CD14-positive monocyte (primary cell): ENCODE measurements at regions not wholly inside any gene's neighbourhood (a gene's known extent, or its start where the extent isn't known, plus 50 kb on each side); places are given as distances from the start of the nearest gene placed in this dataset.

ENCODE experiments used
- DNase-seq, 3 donors: peaks; one replicate each; pipeline ENCODE4 v3.0.0-alpha.2; 2011 to 2022
- H2AFZ ChIP-seq: 2 replicates; pipeline ENCODE4 v1.6.0; 2012; ENCODE audit warnings: mild to moderate bottlenecking, low read depth, low read length, inconsistent platforms; ENCODE audit not compliant: insufficient read depth, poor library complexity, severe bottlenecking
- H3K27ac ChIP-seq, 2 donors: 1 replicate in 1 of 2; 2 replicates in 1 of 2; pipeline ENCODE4 v1.5.1; 2012 to 2013; ENCODE audit warnings: low read length in 2 of 2, control low read depth in 1 of 2, inconsistent platforms in 1 of 2, low read depth in 1 of 2, mild to moderate bottlenecking in 1 of 2
- H3K27me3 ChIP-seq, 2 donors: one replicate each; pipeline versions ENCODE4 v1.6.0 to v1.6.1; 2011 to 2013; ENCODE audit warnings: low read length in 2 of 2; ENCODE audit not compliant: control insufficient read depth in 2 of 2, insufficient read depth in 2 of 2
- H3K36me3 ChIP-seq, 2 donors: replicated peaks in 1 of 2; 1 replicate in 1 of 2; 2 replicates in 1 of 2; pipeline versions ENCODE4 v1.5.1 to v1.6.1; 2012 to 2013; ENCODE audit warnings: low read length in 2 of 2, control low read depth in 1 of 2, inconsistent platforms in 1 of 2, mild to moderate bottlenecking in 1 of 2; ENCODE audit not compliant: insufficient read depth in 2 of 2, control insufficient read depth in 1 of 2
- H3K4me1 ChIP-seq, 2 donors: 1 replicate in 1 of 2; 2 replicates in 1 of 2; pipeline versions ENCODE4 v1.5.1 to v1.6.1; 2012 to 2013; ENCODE audit warnings: low read length in 2 of 2, control low read depth in 1 of 2, inconsistent platforms in 1 of 2, mild to moderate bottlenecking in 1 of 2, moderate library complexity in 1 of 2; ENCODE audit not compliant: insufficient read depth in 2 of 2, control insufficient read depth in 1 of 2
- H3K4me2 ChIP-seq: replicated peaks from 2 replicates; pipeline ENCODE3; 2012; ENCODE audit warnings: low read length, moderate library complexity, mild to moderate bottlenecking; ENCODE audit not compliant: poor library complexity, severe bottlenecking; ENCODE audit errors: extremely low read depth
- H3K4me3 ChIP-seq, 3 experiments: fragments of 200-600 bp in 1 of 3; sonication (generic) in 1 of 3; replicated peaks in 1 of 3; 1 replicate in 2 of 3; 2 replicates in 1 of 3; pipeline ENCODE4 v1.5.1; 2011 to 2013; ENCODE audit warnings: low read length in 3 of 3, mild to moderate bottlenecking in 3 of 3, control low read depth in 2 of 3, low read depth in 2 of 3, inconsistent platforms in 1 of 3, moderate library complexity in 1 of 3
- H3K79me2 ChIP-seq: 2 replicates; pipeline ENCODE4 v1.6.0; 2012; ENCODE audit warnings: mild to moderate bottlenecking, control low read depth, inconsistent platforms, low read length, moderate library complexity; ENCODE audit not compliant: insufficient read depth
- H3K9ac ChIP-seq: 2 replicates; pipeline ENCODE4 v1.6.0; 2017; ENCODE audit warnings: low read length, mild to moderate bottlenecking; ENCODE audit not compliant: insufficient read depth, poor library complexity, severe bottlenecking
- H3K9me3 ChIP-seq, 2 donors: replicated peaks in 1 of 2; 1 replicate in 1 of 2; 2 replicates in 1 of 2; pipeline versions ENCODE4 v1.5.1 to v1.6.1; 2012 to 2013; ENCODE audit warnings: low read length in 2 of 2, control low read depth in 1 of 2; ENCODE audit not compliant: control insufficient read depth in 1 of 2, insufficient read depth in 1 of 2
- H4K20me1 ChIP-seq: 2 replicates; pipeline ENCODE4 v1.6.0; 2012; ENCODE audit warnings: mild to moderate bottlenecking, low read length, control low read depth, moderate library complexity; ENCODE audit not compliant: insufficient read depth
- H3K27ac Mint-ChIP-seq, 7 donors: one replicate each; pipeline ENCODE4 v1.8.0; 2020; ENCODE audit warnings: mild to moderate bottlenecking in 7 of 7, mixed read lengths in 7 of 7, moderate library complexity in 6 of 7, inconsistent platforms in 2 of 7
- H3K27me3 Mint-ChIP-seq, 3 donors: one replicate each; pipeline ENCODE4 v1.8.0; 2021 to 2022; ENCODE audit warnings: low read depth in 3 of 3, mild to moderate bottlenecking in 3 of 3, mixed read lengths in 3 of 3, moderate library complexity in 3 of 3, inconsistent platforms in 1 of 3
- H3K36me3 Mint-ChIP-seq, 2 donors: one replicate each; pipeline ENCODE4 v1.8.0; 2020; ENCODE audit warnings: mixed read lengths in 2 of 2, inconsistent platforms in 1 of 2, mild to moderate bottlenecking in 1 of 2
- H3K4me1 Mint-ChIP-seq: one replicate; pipeline ENCODE4 v1.8.0; 2020; ENCODE audit warnings: mild to moderate bottlenecking, mixed read lengths
- H3K4me3 Mint-ChIP-seq, 2 donors: one replicate each; pipeline ENCODE4 v1.8.0; 2020; ENCODE audit warnings: mild to moderate bottlenecking in 2 of 2, mixed read lengths in 2 of 2, moderate library complexity in 1 of 2
- H3K9me3 Mint-ChIP-seq, 7 donors: one replicate each; pipeline ENCODE4 v1.8.0; 2020 to 2022; ENCODE audit warnings: mixed read lengths in 7 of 7, mild to moderate bottlenecking in 6 of 7, moderate library complexity in 6 of 7, inconsistent platforms in 2 of 7
- WGBS: methylation state at CpG from one replicate; pipeline ENCODE4 v1.1.5; 2013; ENCODE audit warnings: missing lambda C conversion rate; ENCODE audit not compliant: insufficient coverage; 5-methylcytosine and 5-hydroxymethylcytosine counted together
- intact Hi-C, 2 donors: fragments of 100-400 bp; cut with micrococcal nuclease; formaldehyde crosslinking; loops; one replicate each; pipeline versions ENCODE4 v1.15.0 to v1.15.1; 2023
- TF ChIP-seq, protein P1 (sequence below): fragments of 200-600 bp; IDR thresholded peaks from one replicate; pipeline ENCODE4 v1.8.0; 2022; ENCODE audit warnings: antibody characterized with exemption, mild to moderate bottlenecking

DNA sequence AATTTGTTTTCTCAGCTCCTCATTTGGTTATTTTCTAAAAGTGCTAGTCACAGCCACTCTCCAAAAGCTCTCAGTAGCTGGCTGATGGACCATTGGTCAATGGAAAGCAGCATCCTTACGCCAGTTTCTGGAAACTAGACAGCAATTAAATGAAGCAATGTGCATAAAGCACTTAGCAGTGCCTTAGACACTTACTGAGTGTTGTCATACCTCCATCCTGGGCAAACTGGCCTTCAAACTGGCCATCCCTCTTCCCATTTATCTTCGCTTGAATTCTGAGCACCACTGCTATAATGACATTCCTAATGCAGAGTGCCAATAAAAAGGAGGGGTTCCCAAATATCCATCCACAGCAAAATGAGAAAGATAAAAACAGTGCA is 209.2 kb downstream of the ENC1 start:
- Mint-ChIP-seq H3K27me3 (peaks cover 0 to 2% (median 0%) of the 10 kb centered on the region in 3 donors), H3K4me3 (no peak overlapping the region), H3K4me1 (peaks cover 56% of the 10 kb centered on the region), H3K36me3 (no peaks in the 10 kb centered on the region), H3K9me3 (peaks cover 0 to 2% (median 0%) of the 10 kb centered on the region in 7 donors), H3K27ac (peak overlapping the region in 4 of 7 donors; percentile 30 to 62 (median 38))
- Histone ChIP-seq H3K27ac (peak overlapping the region in 1 of 2 donors; percentile 44), H2AFZ (no peak overlapping the region), H3K4me2 (no peak overlapping the region), H3K9ac (no peak overlapping the region), H3K4me3 (no peak overlapping the region), H3K27me3 (no peaks in the 10 kb centered on the region), H3K79me2 (no peaks in the 10 kb centered on the region), H4K20me1 (no peaks in the 10 kb centered on the region), H3K4me1 (peaks cover 53 to 57% of the 10 kb centered on the region in 2 donors), H3K9me3 (no peaks in the 10 kb centered on the region), H3K36me3 (no peaks in the 10 kb centered on the region)
- 88% methylated on average over 1 of the region's 2 CpGs for WGBS
- TF ChIP-seq, protein P1, sequence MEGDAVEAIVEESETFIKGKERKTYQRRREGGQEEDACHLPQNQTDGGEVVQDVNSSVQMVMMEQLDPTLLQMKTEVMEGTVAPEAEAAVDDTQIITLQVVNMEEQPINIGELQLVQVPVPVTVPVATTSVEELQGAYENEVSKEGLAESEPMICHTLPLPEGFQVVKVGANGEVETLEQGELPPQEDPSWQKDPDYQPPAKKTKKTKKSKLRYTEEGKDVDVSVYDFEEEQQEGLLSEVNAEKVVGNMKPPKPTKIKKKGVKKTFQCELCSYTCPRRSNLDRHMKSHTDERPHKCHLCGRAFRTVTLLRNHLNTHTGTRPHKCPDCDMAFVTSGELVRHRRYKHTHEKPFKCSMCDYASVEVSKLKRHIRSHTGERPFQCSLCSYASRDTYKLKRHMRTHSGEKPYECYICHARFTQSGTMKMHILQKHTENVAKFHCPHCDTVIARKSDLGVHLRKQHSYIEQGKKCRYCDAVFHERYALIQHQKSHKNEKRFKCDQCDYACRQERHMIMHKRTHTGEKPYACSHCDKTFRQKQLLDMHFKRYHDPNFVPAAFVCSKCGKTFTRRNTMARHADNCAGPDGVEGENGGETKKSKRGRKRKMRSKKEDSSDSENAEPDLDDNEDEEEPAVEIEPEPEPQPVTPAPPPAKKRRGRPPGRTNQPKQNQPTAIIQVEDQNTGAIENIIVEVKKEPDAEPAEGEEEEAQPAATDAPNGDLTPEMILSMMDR, result no peak
- DNase-seq, result no peak
- intact Hi-C loops, result loop anchor here in 1 of 2 donors (5.0 kb wide), 1 partner anchor 211 kb away; the partner anchor contains the start of gene ENC1

- no peak overlapping the region for H3K4me3 Mint-ChIP-seq
- peaks cover 0 to 2% (median 0%) of the 10 kb centered on the region in 3 donors for H3K27me3 Mint-ChIP-seq
- TF ChIP-seq, protein P1, result no peak
- peak overlapping the region in 1 of 2 donors; percentile 44 for H3K27ac ChIP-seq
- H3K36me3 ChIP-seq, result no peaks in the 10 kb centered on the region
- peak in 2 of 3 donors; percentile 34 to 46 for DNase-seq
- peak overlapping the region in 5 of 7 donors; percentile 23 to 79 (median 46) for H3K27ac Mint-ChIP-seq
- peaks cover 53 to 57% of the 10 kb centered on the region in 2 donors for H3K4me1 ChIP-seq
- no peaks in the 10 kb centered on the region for H4K20me1 ChIP-seq
- H3K4me2 ChIP-seq, result no peak overlapping the region
- H2AFZ ChIP-seq, result peak overlapping the region; percentile 20
- H3K9me3 ChIP-seq, result no peaks in the 10 kb centered on the region
- H3K4me3 ChIP-seq, result no peak overlapping the region
- H3K27me3 ChIP-seq, result no peaks in the 10 kb centered on the region
- intact Hi-C loops, result loop anchor here in 1 of 2 donors (5.0 kb wide), 1 partner anchor 212 kb away; the partner anchor contains the start of gene ENC1
- no peaks in the 10 kb centered on the region for H3K79me2 ChIP-seq
- H3K36me3 Mint-ChIP-seq, result no peaks in the 10 kb centered on the region
- no peak overlapping the region for H3K9ac ChIP-seq
- WGBS, result 59% methylated on average over 3 of the region's 4 CpGs
- H3K4me1 Mint-ChIP-seq, result peaks cover 55% of the 10 kb centered on the region
- H3K9me3 Mint-ChIP-seq, result peaks cover 0 to 2% (median 0%) of the 10 kb centered on the region in 7 donors
These were observed 209.8 kb downstream of the ENC1 start for GRCh38 chr5:74430631-74431289.
